Smooth muscle cell (in vitro differentiated cells): ENCODE measurements at regions not wholly inside any gene's neighbourhood (a gene's known extent, or its start where the extent isn't known, plus 50 kb on each side); places are given as distances from the start of the nearest gene placed in this dataset.

ENCODE experiments used
- DNase-seq: peaks from one replicate; lab custom pipeline; 2025; ENCODE audit not compliant: unreplicated experiment; lab: John Stamatoyannopoulos, UW
- H2AFZ ChIP-seq: fragments of 200-600 bp; sonication (generic); 2 replicates; pipeline ENCODE4 v1.6.0; 2016; ENCODE audit warnings: antibody characterized with exemption, low read depth, mild to moderate bottlenecking
- H3F3A ChIP-seq: fragments of 200-600 bp; sonication (generic); 2 replicates; pipeline ENCODE4 v1.6.0; 2017; ENCODE audit warnings: antibody characterized with exemption, low read depth
- H3K27ac ChIP-seq: fragments of 200-600 bp; sonication (generic); 2 replicates; pipeline ENCODE4 v1.5.1; 2016; ENCODE audit warnings: low read depth, mild to moderate bottlenecking
- H3K27me3 ChIP-seq: fragments of 200-600 bp; sonication (generic); 2 replicates; pipeline ENCODE4 v1.6.1; 2016; ENCODE audit warnings: low read depth, mild to moderate bottlenecking
- H3K36me3 ChIP-seq: fragments of 200-600 bp; sonication (generic); 2 replicates; pipeline ENCODE4 v1.5.1; 2016; ENCODE audit warnings: low read depth
- H3K4me1 ChIP-seq: fragments of 200-600 bp; sonication (generic); 2 replicates; pipeline ENCODE4 v1.5.1; 2016; ENCODE audit warnings: low read depth
- H3K4me2 ChIP-seq: fragments of 200-600 bp; sonication (generic); 2 replicates; pipeline ENCODE4 v1.6.0; 2016; ENCODE audit warnings: mild to moderate bottlenecking
- H3K4me3 ChIP-seq: fragments of 200-600 bp; sonication (generic); 2 replicates; pipeline ENCODE4 v1.5.1; 2016; ENCODE audit warnings: mild to moderate bottlenecking
- H3K79me2 ChIP-seq: fragments of 200-600 bp; sonication (generic); 2 replicates; pipeline ENCODE4 v1.6.0; 2016; ENCODE audit warnings: low read depth, mild to moderate bottlenecking
- H3K9ac ChIP-seq: fragments of 200-600 bp; sonication (generic); 2 replicates; pipeline ENCODE4 v1.6.0; 2016; ENCODE audit warnings: low read depth
- H3K9me3 ChIP-seq: fragments of 200-600 bp; sonication (generic); replicated peaks from 2 replicates; pipeline ENCODE4 v1.5.1; 2016; ENCODE audit warnings: low read depth
- H4K20me1 ChIP-seq: fragments of 200-600 bp; sonication (generic); 2 replicates; pipeline ENCODE4 v1.6.0; 2016; ENCODE audit warnings: low read depth
- WGBS: methylation state at CpG from one replicate; pipeline ENCODE4 v1.1.7; 2016; ENCODE audit warnings: low lambda C conversion rate; 5-methylcytosine and 5-hydroxymethylcytosine counted together
- TF ChIP-seq, protein P1 (sequence below): fragments of 200-600 bp; sonication (generic); IDR thresholded peaks from 2 replicates; pipeline ENCODE4 v1.5.1; 2017; ENCODE audit warnings: borderline replicate concordance, mild to moderate bottlenecking, antibody characterized with exemption; ENCODE audit not compliant: insufficient read depth, poor library complexity, severe bottlenecking

- peaks cover 4% of the 10 kb centered on the region for H3F3A ChIP-seq
- H3K4me1 ChIP-seq, result peaks cover 21% of the 10 kb centered on the region
- H3K4me3 ChIP-seq, result no peak overlapping the region
- TF ChIP-seq, protein P1, sequence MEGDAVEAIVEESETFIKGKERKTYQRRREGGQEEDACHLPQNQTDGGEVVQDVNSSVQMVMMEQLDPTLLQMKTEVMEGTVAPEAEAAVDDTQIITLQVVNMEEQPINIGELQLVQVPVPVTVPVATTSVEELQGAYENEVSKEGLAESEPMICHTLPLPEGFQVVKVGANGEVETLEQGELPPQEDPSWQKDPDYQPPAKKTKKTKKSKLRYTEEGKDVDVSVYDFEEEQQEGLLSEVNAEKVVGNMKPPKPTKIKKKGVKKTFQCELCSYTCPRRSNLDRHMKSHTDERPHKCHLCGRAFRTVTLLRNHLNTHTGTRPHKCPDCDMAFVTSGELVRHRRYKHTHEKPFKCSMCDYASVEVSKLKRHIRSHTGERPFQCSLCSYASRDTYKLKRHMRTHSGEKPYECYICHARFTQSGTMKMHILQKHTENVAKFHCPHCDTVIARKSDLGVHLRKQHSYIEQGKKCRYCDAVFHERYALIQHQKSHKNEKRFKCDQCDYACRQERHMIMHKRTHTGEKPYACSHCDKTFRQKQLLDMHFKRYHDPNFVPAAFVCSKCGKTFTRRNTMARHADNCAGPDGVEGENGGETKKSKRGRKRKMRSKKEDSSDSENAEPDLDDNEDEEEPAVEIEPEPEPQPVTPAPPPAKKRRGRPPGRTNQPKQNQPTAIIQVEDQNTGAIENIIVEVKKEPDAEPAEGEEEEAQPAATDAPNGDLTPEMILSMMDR, result no peak
- no peak overlapping the region for H3K9ac ChIP-seq
- no peaks in the 10 kb centered on the region for H3K9me3 ChIP-seq
- WGBS, result 97% methylated on average over 7 of the region's 7 CpGs
- no peak overlapping the region for H3K27ac ChIP-seq
- H3K4me2 ChIP-seq, result peak overlapping the region; percentile 7
- H3K27me3 ChIP-seq, result no peaks in the 10 kb centered on the region
- no peak overlapping the region for H2AFZ ChIP-seq
- H3K36me3 ChIP-seq, result no peaks in the 10 kb centered on the region
- DNase-seq, result no peak
- no peaks in the 10 kb centered on the region for H4K20me1 ChIP-seq
- H3K79me2 ChIP-seq, result no peaks in the 10 kb centered on the region
Observed at GRCh38 chr2:15731213-15731888, 139.7 kb downstream of the DDX1 start.

GRCh38 chr2:15731889-15732271 is 140.2 kb downstream of the DDX1 start:
- no peak overlapping the region for H3K4me2 ChIP-seq
- H3K9ac ChIP-seq, result no peak overlapping the region
- no peaks in the 10 kb centered on the region for H3K36me3 ChIP-seq
- 96% methylated on average over 1 of the region's 1 CpG for WGBS
- H4K20me1 ChIP-seq, result no peaks in the 10 kb centered on the region
- DNase-seq, result no peak
- H3K9me3 ChIP-seq, result no peaks in the 10 kb centered on the region
- no peaks in the 10 kb centered on the region for H3K79me2 ChIP-seq
- no peak overlapping the region for H3K27ac ChIP-seq
- no peak overlapping the region for H2AFZ ChIP-seq
- TF ChIP-seq, protein P1, result no peak
- H3K4me3 ChIP-seq, result no peak overlapping the region
- no peaks in the 10 kb centered on the region for H3K27me3 ChIP-seq
- peaks cover 4% of the 10 kb centered on the region for H3F3A ChIP-seq
- peaks cover 21% of the 10 kb centered on the region for H3K4me1 ChIP-seq

DNA sequence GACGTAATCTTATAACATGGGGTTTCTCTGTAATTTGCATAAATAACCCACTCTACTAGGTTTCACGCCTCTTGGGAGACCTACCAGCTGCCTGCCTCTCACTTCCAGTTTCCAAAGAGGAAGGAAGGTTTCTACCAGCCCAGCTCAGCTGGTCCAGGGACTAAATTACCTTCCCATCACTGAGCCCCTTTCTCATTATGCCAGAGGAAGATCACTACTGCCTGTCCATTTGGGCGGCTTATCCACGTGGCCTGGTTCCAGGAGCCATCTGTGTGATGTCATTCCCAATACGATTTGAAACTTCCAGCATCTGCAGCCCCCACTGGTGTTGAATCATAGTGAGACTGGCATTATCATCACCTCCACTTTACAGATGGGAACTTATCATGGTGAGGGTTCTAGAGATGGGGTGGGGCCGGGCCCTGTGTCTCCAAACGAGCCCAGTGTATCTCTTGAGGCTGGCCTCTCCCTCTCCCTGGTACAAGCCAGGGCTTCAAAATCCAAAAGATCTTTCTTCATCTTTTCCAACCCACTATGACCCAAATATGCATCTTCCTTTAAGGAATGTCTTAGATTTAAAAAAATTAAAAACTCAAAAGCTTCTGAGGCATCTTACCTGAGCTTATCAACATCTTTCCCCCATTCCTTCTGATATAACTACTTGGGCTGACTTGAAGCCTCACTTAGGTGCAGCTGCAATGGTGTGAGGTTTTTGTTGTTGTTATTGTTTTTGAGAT is 140.8 kb downstream of the DDX1 start:
- TF ChIP-seq, protein P1, result no peak
- Histone ChIP-seq H3K36me3 (no peaks in the 10 kb centered on the region), H3K79me2 (no peaks in the 10 kb centered on the region), H3K27me3 (no peaks in the 10 kb centered on the region), H3K4me2 (peak overlapping the region; percentile 74), H4K20me1 (no peaks in the 10 kb centered on the region), H3K4me1 (peaks cover 21% of the 10 kb centered on the region), H2AFZ (no peak overlapping the region), H3K27ac (no peak overlapping the region), H3K4me3 (no peak overlapping the region), H3K9ac (no peak overlapping the region), H3K9me3 (no peaks in the 10 kb centered on the region), H3F3A (peaks cover 4% of the 10 kb centered on the region)
- no peak for DNase-seq
- WGBS, result 68% methylated on average over 7 of the region's 7 CpGs
